ENCODE measurements at regions not wholly inside any gene's neighbourhood (a gene's known extent, or its start where the extent isn't known, plus 50 kb on each side); places are given as distances from the start of the nearest gene placed in this dataset.
"Not testable (repeated sequence)": the region's sequence is repeated elsewhere in the genome, so short reads cannot be mapped to it uniquely, and the experiment has no call there.

GRCh38 chrX:45497290-45497689, 296.6 kb upstream of the DIPK2B start:
- no peaks in the 10 kb centered on the region for H3K36me3 ChIP-seq (ENCODE audit: insufficient read depth, low read length)
- no peaks in the 10 kb centered on the region for H3K27me3 ChIP-seq (ENCODE audit: insufficient read depth, low read length)
- H3K9me3 ChIP-seq (ENCODE audit: insufficient read depth, low read depth, low read length): no peaks in the 10 kb centered on the region
- H3K4me1 ChIP-seq (ENCODE audit: insufficient read depth, low read length): no peaks in the 10 kb centered on the region
- no peak overlapping the region for H3K27ac ChIP-seq (ENCODE audit: low read depth, low read length)
- H3K9ac ChIP-seq (ENCODE audit: low read depth, low read length): no peak overlapping the region
- no peak overlapping the region for H3K4me3 ChIP-seq (ENCODE audit: low read length)
- 99% methylated on average over 3 of the region's 3 CpGs for WGBS

GRCh38 chrX:45485719-45486118, 285.0 kb upstream of the DIPK2B start:
- no peak overlapping the region for H3K4me3 ChIP-seq (ENCODE audit: low read length)
- H3K4me1 ChIP-seq (ENCODE audit: insufficient read depth, low read length): no peaks in the 10 kb centered on the region
- no peaks in the 10 kb centered on the region for H3K36me3 ChIP-seq (ENCODE audit: insufficient read depth, low read length)
- H3K27me3 ChIP-seq (ENCODE audit: insufficient read depth, low read length): no peaks in the 10 kb centered on the region
- H3K9ac ChIP-seq (ENCODE audit: low read depth, low read length): no peak overlapping the region
- 100% methylated on average over 1 of the region's 1 CpG for WGBS
- no peaks in the 10 kb centered on the region for H3K9me3 ChIP-seq (ENCODE audit: insufficient read depth, low read depth, low read length)
- no peak overlapping the region for H3K27ac ChIP-seq (ENCODE audit: low read depth, low read length)

- Histone ChIP-seq H3K4me3 (ENCODE audit: low read length) (no peak overlapping the region), H3K9me3 (ENCODE audit: insufficient read depth, low read depth, low read length) (no peaks in the 10 kb centered on the region), H3K4me1 (ENCODE audit: insufficient read depth, low read length) (no peaks in the 10 kb centered on the region), H3K9ac (ENCODE audit: low read depth, low read length) (no peak overlapping the region), H3K36me3 (ENCODE audit: insufficient read depth, low read length) (no peaks in the 10 kb centered on the region), H3K27ac (ENCODE audit: low read depth, low read length) (no peak overlapping the region), H3K27me3 (ENCODE audit: insufficient read depth, low read length) (no peaks in the 10 kb centered on the region)
- 93% methylated on average over 3 of the region's 4 CpGs for WGBS
Observed at GRCh38 chrX:45479835-45480422, 279.3 kb upstream of the DIPK2B start.

GRCh38 chrX:45479196-45479834, 278.6 kb upstream of the DIPK2B start:
- no peaks in the 10 kb centered on the region for H3K36me3 ChIP-seq (ENCODE audit: insufficient read depth, low read length)
- WGBS: no CpG with 5 or more reads among the region's 4 CpGs
- H3K27ac ChIP-seq (ENCODE audit: low read depth, low read length): no peak overlapping the region
- no peak overlapping the region for H3K9ac ChIP-seq (ENCODE audit: low read depth, low read length)
- no peaks in the 10 kb centered on the region for H3K4me1 ChIP-seq (ENCODE audit: insufficient read depth, low read length)
- H3K4me3 ChIP-seq (ENCODE audit: low read length): no peak overlapping the region
- no peaks in the 10 kb centered on the region for H3K27me3 ChIP-seq (ENCODE audit: insufficient read depth, low read length)
- H3K9me3 ChIP-seq (ENCODE audit: insufficient read depth, low read depth, low read length): no peaks in the 10 kb centered on the region

GRCh38 chrX:45472968-45473367, 272.3 kb upstream of the DIPK2B start:
- no CpG with 5 or more reads among the region's 1 CpG for WGBS
- no peak overlapping the region for H3K27ac ChIP-seq (ENCODE audit: low read depth, low read length)

GRCh38 chrX:45467537-45467936, 266.9 kb upstream of the DIPK2B start:
- H3K9ac ChIP-seq (ENCODE audit: low read depth, low read length); H3K4me3 ChIP-seq (ENCODE audit: low read length); H3K27ac ChIP-seq (ENCODE audit: low read depth, low read length); H3K36me3 ChIP-seq (ENCODE audit: insufficient read depth, low read length); H3K27me3 ChIP-seq (ENCODE audit: insufficient read depth, low read length); H3K9me3 ChIP-seq (ENCODE audit: insufficient read depth, low read depth, low read length); H3K4me1 ChIP-seq (ENCODE audit: insufficient read depth, low read length): not testable (repeated sequence)
- 90% methylated on average over 6 of the region's 6 CpGs for WGBS

More at GRCh38 chrX:45472968-45473367, 272.3 kb upstream of the DIPK2B start:
- H3K27me3 ChIP-seq (ENCODE audit: insufficient read depth, low read length): no peaks in the 10 kb centered on the region
- H3K36me3 ChIP-seq (ENCODE audit: insufficient read depth, low read length): no peaks in the 10 kb centered on the region
- H3K4me3 ChIP-seq (ENCODE audit: low read length): no peak overlapping the region
- 0 out of 2 replicates have a peak, but pooled peaks cover 2% of the 10 kb centered on the region for H3K9me3 ChIP-seq (ENCODE audit: insufficient read depth, low read depth, low read length)
- H3K4me1 ChIP-seq (ENCODE audit: insufficient read depth, low read length): no peaks in the 10 kb centered on the region
- H3K9ac ChIP-seq (ENCODE audit: low read depth, low read length): no peak overlapping the region

- not testable (repeated sequence) for H3K27me3 ChIP-seq (ENCODE audit: insufficient read depth, low read length); H3K9me3 ChIP-seq (ENCODE audit: insufficient read depth, low read depth, low read length); H3K4me3 ChIP-seq (ENCODE audit: low read length); H3K9ac ChIP-seq (ENCODE audit: low read depth, low read length); H3K36me3 ChIP-seq (ENCODE audit: insufficient read depth, low read length)
- 35% methylated on average over 5 of the region's 5 CpGs for WGBS
- Histone ChIP-seq H3K4me1 (ENCODE audit: insufficient read depth, low read length) (peaks cover 13% of the 10 kb centered on the region; the same call in 1 of the 2 replicates), H3K27ac (ENCODE audit: low read depth, low read length) (peak overlapping the region; percentile 90; the same call in 1 of the 2 replicates)
Observed at GRCh38 chrX:45455732-45456131, 255.1 kb upstream of the DIPK2B start.

GRCh38 chrX:45454290-45454689, 253.6 kb upstream of the DIPK2B start:
- no peaks in the 10 kb centered on the region for H3K9me3 ChIP-seq (ENCODE audit: insufficient read depth, low read depth, low read length)
- no peaks in the 10 kb centered on the region for H3K27me3 ChIP-seq (ENCODE audit: insufficient read depth, low read length)
- no peaks in the 10 kb centered on the region for H3K36me3 ChIP-seq (ENCODE audit: insufficient read depth, low read length)
- peak overlapping the region; percentile 90; the same call in 1 of the 2 replicates for H3K27ac ChIP-seq (ENCODE audit: low read depth, low read length)
- no peak overlapping the region for H3K9ac ChIP-seq (ENCODE audit: low read depth, low read length)
- no peak overlapping the region for H3K4me3 ChIP-seq (ENCODE audit: low read length)
- H3K4me1 ChIP-seq (ENCODE audit: insufficient read depth, low read length): peaks cover 13% of the 10 kb centered on the region; the same call in 1 of the 2 replicates
- 100% methylated on average over 1 of the region's 2 CpGs for WGBS

GRCh38 chrX:45449982-45450381, 249.3 kb upstream of the DIPK2B start:
- Histone ChIP-seq H3K27ac (ENCODE audit: low read depth, low read length) (no peak overlapping the region), H3K9ac (ENCODE audit: low read depth, low read length) (no peak overlapping the region), H3K4me1 (ENCODE audit: insufficient read depth, low read length) (peaks cover 9% of the 10 kb centered on the region; the same call in 1 of the 2 replicates), H3K36me3 (ENCODE audit: insufficient read depth, low read length) (no peaks in the 10 kb centered on the region), H3K9me3 (ENCODE audit: insufficient read depth, low read depth, low read length) (no peaks in the 10 kb centered on the region), H3K27me3 (ENCODE audit: insufficient read depth, low read length) (no peaks in the 10 kb centered on the region), H3K4me3 (ENCODE audit: low read length) (no peak overlapping the region)
- 97% methylated on average over 1 of the region's 1 CpG for WGBS

GRCh38 chrX:45447995-45448394, 247.3 kb upstream of the DIPK2B start:
- Histone ChIP-seq H3K9ac (ENCODE audit: low read depth, low read length) (no peak overlapping the region), H3K27me3 (ENCODE audit: insufficient read depth, low read length) (no peaks in the 10 kb centered on the region), H3K9me3 (ENCODE audit: insufficient read depth, low read depth, low read length) (no peaks in the 10 kb centered on the region), H3K27ac (ENCODE audit: low read depth, low read length) (no peak overlapping the region), H3K4me3 (ENCODE audit: low read length) (no peak overlapping the region), H3K36me3 (ENCODE audit: insufficient read depth, low read length) (no peaks in the 10 kb centered on the region), H3K4me1 (ENCODE audit: insufficient read depth, low read length) (no peaks in the 10 kb centered on the region)

- H3K27ac ChIP-seq (ENCODE audit: low read depth, low read length): no peak overlapping the region
- no peaks in the 10 kb centered on the region for H3K9me3 ChIP-seq (ENCODE audit: insufficient read depth, low read depth, low read length)
- no peaks in the 10 kb centered on the region for H3K4me1 ChIP-seq (ENCODE audit: insufficient read depth, low read length)
- no peak overlapping the region for H3K9ac ChIP-seq (ENCODE audit: low read depth, low read length)
- no peak overlapping the region for H3K4me3 ChIP-seq (ENCODE audit: low read length)
- H3K27me3 ChIP-seq (ENCODE audit: insufficient read depth, low read length): no peaks in the 10 kb centered on the region
- no peaks in the 10 kb centered on the region for H3K36me3 ChIP-seq (ENCODE audit: insufficient read depth, low read length)
Observed at GRCh38 chrX:45447331-45447730, 246.7 kb upstream of the DIPK2B start.

All from HUES64 (cell line).